CD4-positive, alpha-beta T cell treated with Interleukin-6 at 100 ng/mL for 8 hours (primary cell): ENCODE measurements at regions not wholly inside any gene's neighbourhood (a gene's known extent, or its start where the extent isn't known, plus 50 kb on each side); places are given as distances from the start of the nearest gene placed in this dataset.

ENCODE experiments used
- DNase-seq: peaks from one replicate; pipeline ENCODE4 v3.0.0-alpha.2; 2020; ENCODE audit warnings: mixed read lengths, low spot score

- no peak for DNase-seq
These were observed 605.3 kb upstream of the B3GALT2 start for GRCh38 chr1:193791746-193792145.

- no peak for DNase-seq
These were observed 600.6 kb upstream of the B3GALT2 start for GRCh38 chr1:193787061-193787460.

- DNase-seq, result no peak
These were observed 599.5 kb upstream of the B3GALT2 start for GRCh38 chr1:193785850-193786420.

GRCh38 chr1:193774536-193775323, 588.3 kb upstream of the B3GALT2 start:
- no peak for DNase-seq

- no peak for DNase-seq
These were observed 585.2 kb upstream of the B3GALT2 start for GRCh38 chr1:193771596-193771995.

GRCh38 chr1:193769651-193770050, 583.2 kb upstream of the B3GALT2 start:
- DNase-seq, result no peak

GRCh38 chr1:193767886-193768285, 581.5 kb upstream of the B3GALT2 start:
- DNase-seq, result no peak

- DNase-seq, result no peak
These were observed 579.9 kb upstream of the B3GALT2 start for GRCh38 chr1:193766329-193766728.

- no peak for DNase-seq
These were observed 576.9 kb upstream of the B3GALT2 start for GRCh38 chr1:193763266-193763665.

- no peak for DNase-seq
These were observed 575.8 kb upstream of the B3GALT2 start for GRCh38 chr1:193762236-193762635.

- no peak for DNase-seq
These were observed 569.0 kb upstream of the B3GALT2 start for GRCh38 chr1:193755441-193755840.

- DNase-seq, result no peak
These were observed 568.5 kb upstream of the B3GALT2 start for GRCh38 chr1:193754732-193755427.

- no peak for DNase-seq
These were observed 567.7 kb upstream of the B3GALT2 start for GRCh38 chr1:193754151-193754550.

GRCh38 chr1:193753038-193753756, 566.8 kb upstream of the B3GALT2 start:
- DNase-seq, result no peak

GRCh38 chr1:193749868-193750267, 563.5 kb upstream of the B3GALT2 start:
- no peak for DNase-seq

GRCh38 chr1:193747579-193747978, 561.2 kb upstream of the B3GALT2 start:
- no peak for DNase-seq

- DNase-seq, result no peak
These were observed 554.8 kb upstream of the B3GALT2 start for GRCh38 chr1:193741228-193741627.

GRCh38 chr1:193740762-193741161, 554.3 kb upstream of the B3GALT2 start:
- DNase-seq, result no peak

- no peak for DNase-seq
These were observed 550.1 kb upstream of the B3GALT2 start for GRCh38 chr1:193736507-193736906.

GRCh38 chr1:193733674-193734073, 547.3 kb upstream of the B3GALT2 start:
- DNase-seq, result no peak

GRCh38 chr1:193730017-193730416, 543.6 kb upstream of the B3GALT2 start:
- DNase-seq, result no peak

- DNase-seq, result no peak
These were observed 543.0 kb upstream of the B3GALT2 start for GRCh38 chr1:193729429-193729828.

- no peak for DNase-seq
These were observed 541.4 kb upstream of the B3GALT2 start for GRCh38 chr1:193727850-193728249.
